Sigmoid colon (tissue), 4 donors: ENCODE measurements at regions not wholly inside any gene's neighbourhood (a gene's known extent, or its start where the extent isn't known, plus 50 kb on each side); places are given as distances from the start of the nearest gene placed in this dataset.

Experiments
- CTCF ChIP-seq, 4 experiments: fragments of 450-650 bp in 3 of 4; fragments of 200-600 bp in 1 of 4; IDR thresholded peaks; one replicate each; pipeline ENCODE4 v1.5.1; 2016 to 2019; ENCODE audit warnings: antibody characterized with exemption in 4 of 4, mild to moderate bottlenecking in 3 of 4, moderate library complexity in 2 of 4
- EP300 ChIP-seq, 4 donors: sonication (generic); formaldehyde crosslinking; IDR thresholded peaks; one replicate each; pipeline ENCODE4 v1.6.1; 2017; ENCODE audit warnings: antibody characterized with exemption in 4 of 4
- POLR2A ChIP-seq, 2 donors: fragments of 450-650 bp; IDR thresholded peaks; one replicate each; pipeline ENCODE4 v1.6.1; 2016; ENCODE audit warnings: antibody characterized with exemption in 2 of 2, mild to moderate bottlenecking in 2 of 2, moderate library complexity in 2 of 2
- POLR2AphosphoS5 ChIP-seq, 4 donors: sonication (generic); formaldehyde crosslinking; IDR thresholded peaks; one replicate each; pipeline ENCODE4 v1.6.1; 2017; ENCODE audit warnings: antibody characterized with exemption in 4 of 4

GRCh38 chr10:20405050-20405449 is 492.1 kb downstream of the NEBL start:
- TF ChIP-seq CTCF (IDR thresholded peaks at IDR 0.05) (no peak), POLR2A (IDR thresholded peaks at IDR 0.05) (no peak), POLR2AphosphoS5 (IDR thresholded peaks at IDR 0.05) (no peak), EP300 (IDR thresholded peaks at IDR 0.05) (no peak)
